CD4-positive, alpha-beta T cell treated with Interleukin-4 for 4 hours (primary cell): ENCODE measurements at regions not wholly inside any gene's neighbourhood (a gene's known extent, or its start where the extent isn't known, plus 50 kb on each side); places are given as distances from the start of the nearest gene placed in this dataset.
A peak's percentile ranks its signal among the peaks of the same experiment; 100 is the strongest.

Experiments used
- DNase-seq: peaks from one replicate; pipeline ENCODE4 v3.0.0-alpha.2; 2020

GRCh38 chr3:184659797-184660301, 52.0 kb downstream of the MAGEF1 start:
- no peak for DNase-seq

- DNase-seq = no peak
Observed at GRCh38 chr3:184658223-184658928, 53.5 kb downstream of the MAGEF1 start.

GRCh38 chr3:184656829-184657681, 54.8 kb downstream of the MAGEF1 start:
- no peak for DNase-seq

- DNase-seq = no peak
Observed at GRCh38 chr3:184656458-184656828, 55.4 kb downstream of the MAGEF1 start.

- DNase-seq = no peak
Observed at GRCh38 chr3:184655597-184655996, 56.3 kb downstream of the MAGEF1 start.

GRCh38 chr3:184654375-184654774, 57.5 kb downstream of the MAGEF1 start:
- DNase-seq = no peak

- DNase-seq = no peak
Observed at GRCh38 chr3:184652465-184652864, 59.4 kb downstream of the MAGEF1 start.

- DNase-seq = no peak
Observed at GRCh38 chr3:184651904-184652303, 60.0 kb downstream of the MAGEF1 start.

GRCh38 chr3:184648636-184649035, 63.2 kb downstream of the MAGEF1 start:
- DNase-seq = no peak

GRCh38 chr3:184647405-184647936, 64.4 kb downstream of the MAGEF1 start:
- DNase-seq = no peak

- no peak for DNase-seq
Observed at GRCh38 chr3:184645336-184645735, 66.5 kb downstream of the MAGEF1 start.

- no peak for DNase-seq
Observed at GRCh38 chr3:184643442-184643841, 68.4 kb downstream of the MAGEF1 start.

GRCh38 chr3:184642631-184643285, 69.1 kb downstream of the MAGEF1 start:
- no peak for DNase-seq

GRCh38 chr3:184641430-184641829, 70.4 kb downstream of the MAGEF1 start:
- no peak for DNase-seq

GRCh38 chr3:184639351-184639750, 72.5 kb downstream of the MAGEF1 start:
- DNase-seq = no peak

GRCh38 chr3:184637705-184638104, 74.2 kb downstream of the MAGEF1 start:
- no peak for DNase-seq

- peak; percentile 23 for DNase-seq
Observed at GRCh38 chr3:184636741-184637316, 75.0 kb downstream of the MAGEF1 start.

- no peak for DNase-seq
Observed at GRCh38 chr3:184635774-184636173, 74.2 kb downstream of the EPHB3 start.

- no peak for DNase-seq
Observed at GRCh38 chr3:184635126-184635525, 73.5 kb downstream of the EPHB3 start.

- no peak for DNase-seq
Observed at GRCh38 chr3:184633237-184633579, 71.6 kb downstream of the EPHB3 start.

GRCh38 chr3:184632551-184633236, 71.1 kb downstream of the EPHB3 start:
- DNase-seq = no peak
